IMR-90 (cell line): ENCODE measurements at regions not wholly inside any gene's neighbourhood (a gene's known extent, or its start where the extent isn't known, plus 50 kb on each side); places are given as distances from the start of the nearest gene placed in this dataset.

Experiments used
- ATAC-seq: fragments of 200-7000 bp; cut with Tn5 transposase; 2 replicates; pipeline ENCODE4 v1.9.1; 2020; ENCODE audit warnings: low read depth, mild to moderate bottlenecking, moderate library complexity
- BruUV-seq: library from RNA; stranded (reverse); fragments of 400-500 nt; replicated peaks from 2 replicates; lab custom pipeline; 2021; lab: Mats Ljungman, UMichigan
- CTCF ChIA-PET: fragments of 300-600 bp; formaldehyde crosslinking; extraction: SDS; loops from one replicate; lab custom pipeline; 2021; ENCODE audit warnings: antibody characterized with exemption; lab: Yijun Ruan, JAX
- POLR2A ChIA-PET: fragments of 300-600 bp; sonication (Branson Sonifier 250); formaldehyde crosslinking; loops from one replicate; lab custom pipeline; 2022; ENCODE audit warnings: antibody characterized with exemption; ENCODE audit not compliant: unreplicated experiment; lab: Charles Lee
- DNase-seq: peaks from one replicate; pipeline ENCODE4 v3.0.0; 2013
- H2AFZ ChIP-seq: replicated peaks from 2 replicates; pipeline ENCODE3; 2013; ENCODE audit warnings: low read length, mild to moderate bottlenecking; ENCODE audit not compliant: poor library complexity
- H2AK5ac ChIP-seq: 2 replicates; pipeline ENCODE4 v1.6.1; 2013; ENCODE audit warnings: low read depth, low read length, inconsistent platforms
- H2AK9ac ChIP-seq: replicated peaks from 2 replicates; pipeline ENCODE3; 2013; ENCODE audit warnings: mild to moderate bottlenecking, low read depth, low read length, moderate library complexity; ENCODE audit not compliant: poor library complexity
- H2BK120ac ChIP-seq: 2 replicates; pipeline ENCODE4 v1.6.1; 2013; ENCODE audit warnings: low read depth, low read length, inconsistent platforms
- H2BK15ac ChIP-seq: 3 replicates; pipeline ENCODE4 v1.6.1; 2013; ENCODE audit warnings: low read depth, low read length, inconsistent platforms
- H2BK20ac ChIP-seq: 2 replicates; pipeline ENCODE4 v1.6.1; 2013; ENCODE audit warnings: low read depth, mild to moderate bottlenecking, inconsistent platforms, low read length, moderate library complexity
- H2BK5ac ChIP-seq: 2 replicates; pipeline ENCODE4 v1.6.1; 2013; ENCODE audit warnings: mild to moderate bottlenecking, low read depth, low read length, inconsistent platforms; ENCODE audit not compliant: poor library complexity, severe bottlenecking
- H3K14ac ChIP-seq: replicated peaks from 2 replicates; pipeline ENCODE4 v1.6.1; 2013; ENCODE audit warnings: low read depth, low read length, inconsistent platforms
- H3K18ac ChIP-seq: 2 replicates; pipeline ENCODE4 v1.6.1; 2013; ENCODE audit warnings: low read depth, low read length, control low read depth
- H3K23ac ChIP-seq: 2 replicates; pipeline ENCODE4 v1.6.1; 2013; ENCODE audit warnings: low read depth, low read length, inconsistent platforms
- H3K27ac ChIP-seq: 2 replicates; pipeline ENCODE4 v1.5.1; 2013; ENCODE audit warnings: mild to moderate bottlenecking, control low read depth, low read length; ENCODE audit not compliant: insufficient read depth
- H3K27me3 ChIP-seq: 2 replicates; pipeline ENCODE4 v1.6.1; 2013; ENCODE audit warnings: low read length; ENCODE audit not compliant: control insufficient read depth, insufficient read depth
- H3K36me3 ChIP-seq: 2 replicates; pipeline ENCODE4 v1.6.1; 2013; ENCODE audit warnings: low read length, mixed read lengths; ENCODE audit not compliant: control insufficient read depth, insufficient read depth
- H3K4ac ChIP-seq: 2 replicates; pipeline ENCODE4 v1.6.1; 2013; ENCODE audit warnings: low read depth, low read length, inconsistent platforms
- H3K4me1 ChIP-seq: 2 replicates; pipeline ENCODE4 v1.6.1; 2013; ENCODE audit warnings: low read length, mixed read lengths; ENCODE audit not compliant: control insufficient read depth, insufficient read depth
- H3K4me2 ChIP-seq: 2 replicates; pipeline ENCODE4 v1.6.1; 2013; ENCODE audit warnings: low read depth, mild to moderate bottlenecking, control low read depth, low read length, moderate library complexity
- H3K4me3 ChIP-seq: 2 replicates; pipeline ENCODE4 v1.5.1; 2013; ENCODE audit warnings: low read depth, mild to moderate bottlenecking, control low read depth, low read length, moderate library complexity; ENCODE audit not compliant: insufficient read depth
- H3K56ac ChIP-seq: 2 replicates; pipeline ENCODE4 v1.6.1; 2013; ENCODE audit warnings: low read length, inconsistent platforms; ENCODE audit not compliant: insufficient read depth; ENCODE audit errors: extremely low read depth
- H3K79me1 ChIP-seq, 2 experiments: 2 replicates each; pipeline ENCODE4 v1.6.1; 2013; ENCODE audit warnings: low read length in 2 of 2, inconsistent platforms in 1 of 2, low read depth in 1 of 2
- H3K9ac ChIP-seq: 2 replicates; pipeline ENCODE4 v1.6.1; 2013; ENCODE audit warnings: low read depth, low read length, control low read depth
- H3K9me1 ChIP-seq: 2 replicates; pipeline ENCODE4 v1.6.1; 2013; ENCODE audit warnings: low read length, inconsistent platforms; ENCODE audit not compliant: insufficient read depth
- H3K9me3 ChIP-seq: 2 replicates; pipeline ENCODE4 v1.6.1; 2013; ENCODE audit warnings: low read length; ENCODE audit not compliant: control insufficient read depth, insufficient read depth
- H4K20me1 ChIP-seq: 2 replicates; pipeline ENCODE4 v1.6.1; 2013; ENCODE audit warnings: low read length, inconsistent platforms; ENCODE audit not compliant: insufficient read depth
- H4K5ac ChIP-seq: 2 replicates; pipeline ENCODE4 v1.6.1; 2013; ENCODE audit warnings: mild to moderate bottlenecking, low read depth, low read length, control low read depth
- H4K8ac ChIP-seq, 2 experiments: 2 replicates each; pipeline ENCODE4 v1.6.1; 2013; ENCODE audit warnings: low read depth in 2 of 2, low read length in 2 of 2, control low read depth in 1 of 2, inconsistent platforms in 1 of 2
- H4K91ac ChIP-seq: 2 replicates; pipeline ENCODE4 v1.6.1; 2013; ENCODE audit warnings: low read depth, low read length, inconsistent platforms; ENCODE audit not compliant: insufficient read depth
- CEBPB ChIP-seq: IDR thresholded peaks from 2 replicates; pipeline ENCODE4 v1.6.1; 2012; ENCODE audit warnings: low read depth, low read length, improper control_type of control experiment
- CHD1 ChIP-seq: IDR thresholded peaks from 2 replicates; pipeline ENCODE4 v1.6.1; 2012; ENCODE audit warnings: low read depth, low read length, improper control_type of control experiment
- MAFK ChIP-seq: IDR thresholded peaks from 2 replicates; pipeline ENCODE4 v1.6.1; 2012; ENCODE audit warnings: low read depth, low read length, improper control_type of control experiment
- RAD21 ChIP-seq: IDR thresholded peaks from 2 replicates; pipeline ENCODE4 v1.6.1; 2012; ENCODE audit warnings: low read length, improper control_type of control experiment
- RFX5 ChIP-seq: IDR thresholded peaks from 2 replicates; pipeline ENCODE4 v1.8.0; 2012; ENCODE audit warnings: low read depth, mild to moderate bottlenecking, low read length, moderate library complexity
- SMC3 ChIP-seq: fragments of 150-350 bp; IDR thresholded peaks from 2 replicates; pipeline ENCODE4 v1.6.1; 2016; ENCODE audit warnings: low read depth, mild to moderate bottlenecking, antibody characterized with exemption, low read length, moderate library complexity
- WGBS, 2 experiments: methylation state at CpG; one replicate each; pipeline versions ENCODE4 v1.1.5 to v1.1.7; 2013; ENCODE audit warnings: missing lambda C conversion rate in 2 of 2; ENCODE audit not compliant: insufficient read length in 1 of 2; ENCODE audit errors: extremely low coverage in 2 of 2; 5-methylcytosine and 5-hydroxymethylcytosine counted together
- dilution Hi-C: fragments of 300-500 bp; cut with HindIII; formaldehyde crosslinking; loops from one replicate; pipeline ENCODE4 v1.14.3; 2018; ENCODE audit warnings: low sequenced_read_pairs; ENCODE audit not compliant: unreplicated experiment
- in situ Hi-C: fragments of 300-500 bp; cut with MboI; formaldehyde crosslinking; loops from 3 replicates; pipeline ENCODE4 v1.14.3; 2019; ENCODE audit warnings: low sequenced_read_pairs, inconsistent platforms, mixed read lengths
- intact Hi-C: fragments of 100-400 bp; cut with micrococcal nuclease; formaldehyde crosslinking; loops from 2 replicates; pipeline ENCODE4 v1.10.0; 2022
- TF ChIP-seq, protein P1 (sequence below): fragments of 150-350 bp; IDR thresholded peaks from 2 replicates; pipeline ENCODE4 v1.6.1; 2016; ENCODE audit warnings: low read depth, mild to moderate bottlenecking, low read length, moderate library complexity, borderline replicate concordance
- TF ChIP-seq, protein P2 (sequence below): conservative IDR thresholded peaks from 2 replicates; pipeline ENCODE4 v1.5.1; 2012; ENCODE audit warnings: mild to moderate bottlenecking, low read depth, low read length, improper control_type of control experiment

DNA sequence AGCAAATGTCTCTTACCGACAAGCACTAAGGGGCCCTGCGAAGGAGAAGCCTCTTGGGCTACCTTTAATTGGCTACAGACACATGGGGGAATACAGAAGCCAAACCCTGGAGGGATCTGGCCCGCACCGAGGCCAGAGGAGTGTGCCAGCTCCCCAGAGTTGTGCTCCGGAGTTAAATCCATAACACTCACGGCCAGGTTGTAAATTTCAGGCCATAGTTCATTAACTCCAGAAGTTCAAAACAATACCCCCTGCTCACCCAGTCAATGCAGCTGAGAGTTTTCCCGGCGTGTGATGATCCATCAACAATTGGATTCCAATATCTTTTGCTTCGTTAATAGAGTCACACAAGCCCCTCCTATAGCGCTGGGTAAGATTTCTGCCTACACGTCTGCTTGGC lies 371.5 kb downstream of the NXPE2 start:
- Histone ChIP-seq H4K91ac (no peak overlapping the region), H3K4me1 (no peaks in the 10 kb centered on the region), H3K14ac (no peak overlapping the region), H3K4me3 (no peak overlapping the region), H2BK120ac (no peak overlapping the region), H3K4me2 (no peak overlapping the region), H3K9me3 (peaks cover 2% of the 10 kb centered on the region; the same call in 1 of the 2 replicates), H4K8ac (no peak overlapping the region), H3K4ac (no peak overlapping the region), H3K23ac (no peak overlapping the region), H2AFZ (no peak overlapping the region), H2BK15ac (no peak overlapping the region), H2BK5ac (no peak overlapping the region), H2BK20ac (no peak overlapping the region), H3K9ac (no peak overlapping the region), H3K18ac (no peak overlapping the region), H3K27me3 (no peaks in the 10 kb centered on the region), H3K36me3 (no peaks in the 10 kb centered on the region), H2AK5ac (no peak overlapping the region), H2AK9ac (no peak overlapping the region), H3K79me1 (no peaks in the 10 kb centered on the region), H3K27ac (no peak overlapping the region), H3K56ac (no peak overlapping the region), H3K9me1 (no peaks in the 10 kb centered on the region), H4K5ac (no peak overlapping the region), H4K20me1 (no peaks in the 10 kb centered on the region)
- ChIA-PET POLR2A (no interaction called here), CTCF (no interaction called here)
- DNase-seq: no peak
- ATAC-seq: no peak
- TF ChIP-seq RFX5 (no peak), RAD21 (no peak), MAFK (no peak), SMC3 (no peak), CEBPB (no peak), CHD1 (no peak)
- TF ChIP-seq, protein P1, sequence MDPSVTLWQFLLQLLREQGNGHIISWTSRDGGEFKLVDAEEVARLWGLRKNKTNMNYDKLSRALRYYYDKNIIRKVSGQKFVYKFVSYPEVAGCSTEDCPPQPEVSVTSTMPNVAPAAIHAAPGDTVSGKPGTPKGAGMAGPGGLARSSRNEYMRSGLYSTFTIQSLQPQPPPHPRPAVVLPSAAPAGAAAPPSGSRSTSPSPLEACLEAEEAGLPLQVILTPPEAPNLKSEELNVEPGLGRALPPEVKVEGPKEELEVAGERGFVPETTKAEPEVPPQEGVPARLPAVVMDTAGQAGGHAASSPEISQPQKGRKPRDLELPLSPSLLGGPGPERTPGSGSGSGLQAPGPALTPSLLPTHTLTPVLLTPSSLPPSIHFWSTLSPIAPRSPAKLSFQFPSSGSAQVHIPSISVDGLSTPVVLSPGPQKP: no peak
- TF ChIP-seq, protein P2, sequence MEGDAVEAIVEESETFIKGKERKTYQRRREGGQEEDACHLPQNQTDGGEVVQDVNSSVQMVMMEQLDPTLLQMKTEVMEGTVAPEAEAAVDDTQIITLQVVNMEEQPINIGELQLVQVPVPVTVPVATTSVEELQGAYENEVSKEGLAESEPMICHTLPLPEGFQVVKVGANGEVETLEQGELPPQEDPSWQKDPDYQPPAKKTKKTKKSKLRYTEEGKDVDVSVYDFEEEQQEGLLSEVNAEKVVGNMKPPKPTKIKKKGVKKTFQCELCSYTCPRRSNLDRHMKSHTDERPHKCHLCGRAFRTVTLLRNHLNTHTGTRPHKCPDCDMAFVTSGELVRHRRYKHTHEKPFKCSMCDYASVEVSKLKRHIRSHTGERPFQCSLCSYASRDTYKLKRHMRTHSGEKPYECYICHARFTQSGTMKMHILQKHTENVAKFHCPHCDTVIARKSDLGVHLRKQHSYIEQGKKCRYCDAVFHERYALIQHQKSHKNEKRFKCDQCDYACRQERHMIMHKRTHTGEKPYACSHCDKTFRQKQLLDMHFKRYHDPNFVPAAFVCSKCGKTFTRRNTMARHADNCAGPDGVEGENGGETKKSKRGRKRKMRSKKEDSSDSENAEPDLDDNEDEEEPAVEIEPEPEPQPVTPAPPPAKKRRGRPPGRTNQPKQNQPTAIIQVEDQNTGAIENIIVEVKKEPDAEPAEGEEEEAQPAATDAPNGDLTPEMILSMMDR: no peak
- in situ Hi-C loops (no loop called here), intact Hi-C loops (no loop called here), dilution Hi-C loops (no loop called here)
- BruUV-seq: no TSS peak
- WGBS, 2 experiments: 62% methylated on average over 9 of the region's 11 CpGs; no CpG with 5 or more reads in 1 of the 2 experiments
